ENCODE measurements at regions not wholly inside any gene's neighbourhood (a gene's known extent, or its start where the extent isn't known, plus 50 kb on each side); places are given as distances from the start of the nearest gene placed in this dataset.
"Not testable (repeated sequence)": the region's sequence is repeated elsewhere in the genome, so short reads cannot be mapped to it uniquely, and the experiment has no call there.

DNA sequence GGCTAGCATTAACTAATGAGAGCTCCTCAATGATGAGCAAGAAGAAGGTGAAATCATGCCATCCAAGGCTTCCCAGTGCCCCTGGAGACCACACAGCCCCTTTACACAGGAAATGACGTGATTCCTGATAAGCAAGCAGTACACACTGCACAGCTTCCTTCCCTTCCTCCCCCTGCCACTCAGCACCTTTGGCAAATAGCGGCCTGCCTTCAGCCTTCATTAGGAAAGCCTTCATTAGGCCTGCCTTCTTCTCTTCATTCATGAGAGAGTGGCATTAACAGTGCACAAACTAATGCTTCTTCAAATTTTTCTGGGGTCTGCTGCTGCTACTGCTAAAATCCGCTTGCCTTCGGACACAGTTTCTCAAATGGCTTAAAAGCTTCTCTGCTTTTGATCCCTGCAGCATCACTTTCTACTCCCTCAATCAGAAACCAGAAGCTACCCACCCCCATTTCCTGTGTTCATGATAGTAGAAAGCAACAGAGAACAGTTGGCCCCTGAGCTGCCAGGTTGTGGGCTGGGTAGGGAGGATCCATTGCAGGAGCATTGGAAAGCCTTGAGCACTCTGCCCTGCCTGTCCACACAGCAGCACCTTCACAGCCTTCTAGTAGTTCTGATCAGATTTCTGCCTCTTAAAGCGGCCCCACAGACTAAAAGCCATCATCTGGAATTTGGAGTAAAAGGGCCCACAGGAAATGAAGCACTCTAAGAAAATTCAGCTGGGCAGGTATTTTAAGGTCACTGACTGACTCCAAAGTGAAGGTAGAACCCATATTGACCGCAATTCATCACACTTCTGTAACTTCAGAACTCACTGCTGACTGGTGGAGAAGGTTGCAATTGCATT is 103.8 kb upstream of the ETV6 start:
- in situ Hi-C loops (cut with HindIII; ENCODE audit: low pct_ligation_motif_present, low sequenced_read_pairs): no loop called here
- Histone ChIP-seq H3K36me3 (replicated peaks) (no peaks in the 10 kb centered on the region), H3K27ac (no peak overlapping the region), H3K4me3 (ENCODE audit: low read depth, low read length) (no peak overlapping the region), H3K27me3 (replicated peaks) (no peaks in the 10 kb centered on the region)
- TF ChIP-seq, protein P1, sequence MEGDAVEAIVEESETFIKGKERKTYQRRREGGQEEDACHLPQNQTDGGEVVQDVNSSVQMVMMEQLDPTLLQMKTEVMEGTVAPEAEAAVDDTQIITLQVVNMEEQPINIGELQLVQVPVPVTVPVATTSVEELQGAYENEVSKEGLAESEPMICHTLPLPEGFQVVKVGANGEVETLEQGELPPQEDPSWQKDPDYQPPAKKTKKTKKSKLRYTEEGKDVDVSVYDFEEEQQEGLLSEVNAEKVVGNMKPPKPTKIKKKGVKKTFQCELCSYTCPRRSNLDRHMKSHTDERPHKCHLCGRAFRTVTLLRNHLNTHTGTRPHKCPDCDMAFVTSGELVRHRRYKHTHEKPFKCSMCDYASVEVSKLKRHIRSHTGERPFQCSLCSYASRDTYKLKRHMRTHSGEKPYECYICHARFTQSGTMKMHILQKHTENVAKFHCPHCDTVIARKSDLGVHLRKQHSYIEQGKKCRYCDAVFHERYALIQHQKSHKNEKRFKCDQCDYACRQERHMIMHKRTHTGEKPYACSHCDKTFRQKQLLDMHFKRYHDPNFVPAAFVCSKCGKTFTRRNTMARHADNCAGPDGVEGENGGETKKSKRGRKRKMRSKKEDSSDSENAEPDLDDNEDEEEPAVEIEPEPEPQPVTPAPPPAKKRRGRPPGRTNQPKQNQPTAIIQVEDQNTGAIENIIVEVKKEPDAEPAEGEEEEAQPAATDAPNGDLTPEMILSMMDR (IDR thresholded peaks at IDR 0.05; ENCODE audit: low read depth, low read length, missing control alignments): peak; percentile 9
- no peak for DNase-seq

DNA sequence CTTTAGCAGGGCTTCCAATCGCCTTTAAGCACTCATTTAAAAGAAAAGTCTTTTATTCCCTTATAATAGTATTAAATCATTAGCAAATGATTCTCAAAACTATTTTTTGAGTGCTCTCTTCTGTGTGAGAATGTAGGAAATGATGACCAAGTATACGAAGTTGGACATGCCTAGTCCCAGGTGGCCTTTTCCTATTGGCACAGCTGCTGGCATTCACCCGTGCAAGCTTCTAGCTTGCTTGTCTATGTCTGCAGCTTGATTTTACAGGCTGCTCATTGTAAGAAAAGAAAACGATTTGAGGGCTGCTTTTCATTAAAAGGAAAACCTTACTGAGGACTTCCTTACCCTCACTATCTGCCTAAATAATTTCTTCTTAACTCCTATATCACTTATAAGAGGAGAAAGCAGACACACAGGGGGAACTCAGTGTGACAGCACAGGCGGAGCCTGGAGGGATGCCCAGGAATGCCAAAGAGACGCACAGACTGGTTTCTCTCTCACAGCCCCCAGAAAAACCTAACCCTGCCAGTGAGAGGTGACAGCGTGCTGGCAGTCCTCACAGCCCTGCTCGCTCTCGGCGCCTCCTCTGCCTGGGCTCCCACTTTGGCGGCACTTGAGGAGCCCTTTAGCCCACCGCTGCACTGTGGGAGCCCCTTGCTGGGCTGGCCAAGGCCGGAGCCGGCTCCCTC is 102.7 kb upstream of the ETV6 start:
- DNase-seq; H3K27ac ChIP-seq; in situ Hi-C loops (cut with HindIII; ENCODE audit: low pct_ligation_motif_present, low sequenced_read_pairs); H3K4me3 ChIP-seq (ENCODE audit: low read depth, low read length); H3K36me3 ChIP-seq (replicated peaks); H3K27me3 ChIP-seq (replicated peaks): not testable (repeated sequence)

DNA sequence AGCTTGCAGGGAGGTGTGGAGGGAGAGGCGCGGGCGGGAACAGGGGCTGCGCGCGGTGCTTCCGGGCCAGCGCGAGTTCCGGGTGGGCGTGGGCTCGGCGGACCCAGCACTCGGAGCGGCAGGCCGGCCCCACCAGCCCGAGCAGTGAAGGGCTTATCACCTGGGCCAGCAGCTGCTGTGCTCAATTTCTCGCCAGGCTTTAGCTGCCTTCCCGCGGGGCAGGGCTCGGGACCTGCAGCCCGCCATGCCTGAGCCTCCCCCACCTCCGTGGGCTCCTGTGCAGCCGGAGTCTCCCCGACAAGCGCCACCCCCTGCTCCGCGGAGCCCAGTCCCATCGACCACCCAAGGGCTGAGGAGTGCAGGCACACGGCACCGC is 102.2 kb upstream of the ETV6 start:
- H3K27me3 ChIP-seq (replicated peaks); DNase-seq; in situ Hi-C loops (cut with HindIII; ENCODE audit: low pct_ligation_motif_present, low sequenced_read_pairs); H3K27ac ChIP-seq; H3K4me3 ChIP-seq (ENCODE audit: low read depth, low read length); H3K36me3 ChIP-seq (replicated peaks): not testable (repeated sequence)

DNA sequence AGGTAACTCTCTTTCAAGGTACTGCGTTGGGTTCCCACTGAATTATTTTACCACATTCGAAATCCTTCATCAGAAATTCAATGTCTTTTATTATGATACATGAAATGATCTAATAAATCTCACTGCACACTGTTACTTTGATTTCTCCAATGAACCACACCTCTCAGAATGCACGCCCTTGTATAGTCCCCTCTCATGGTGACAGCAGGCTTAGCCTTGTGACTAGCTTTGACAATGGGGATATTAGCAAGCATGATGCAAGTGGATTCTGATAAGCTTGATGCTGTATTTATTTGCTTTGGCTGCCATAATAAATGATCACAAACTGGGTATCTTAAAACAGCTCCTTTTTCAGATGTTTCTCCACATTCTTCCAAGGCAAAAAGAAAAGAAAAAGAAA is 100.4 kb upstream of the ETV6 start:
- in situ Hi-C loops (cut with HindIII; ENCODE audit: low pct_ligation_motif_present, low sequenced_read_pairs): no loop called here
- no peak for DNase-seq
- TF ChIP-seq, protein P1 (IDR thresholded peaks at IDR 0.05; ENCODE audit: low read depth, low read length, missing control alignments): no peak
- Histone ChIP-seq H3K27me3 (replicated peaks) (no peaks in the 10 kb centered on the region), H3K36me3 (replicated peaks) (no peaks in the 10 kb centered on the region), H3K4me3 (ENCODE audit: low read depth, low read length) (no peak overlapping the region), H3K27ac (no peak overlapping the region)

DNA sequence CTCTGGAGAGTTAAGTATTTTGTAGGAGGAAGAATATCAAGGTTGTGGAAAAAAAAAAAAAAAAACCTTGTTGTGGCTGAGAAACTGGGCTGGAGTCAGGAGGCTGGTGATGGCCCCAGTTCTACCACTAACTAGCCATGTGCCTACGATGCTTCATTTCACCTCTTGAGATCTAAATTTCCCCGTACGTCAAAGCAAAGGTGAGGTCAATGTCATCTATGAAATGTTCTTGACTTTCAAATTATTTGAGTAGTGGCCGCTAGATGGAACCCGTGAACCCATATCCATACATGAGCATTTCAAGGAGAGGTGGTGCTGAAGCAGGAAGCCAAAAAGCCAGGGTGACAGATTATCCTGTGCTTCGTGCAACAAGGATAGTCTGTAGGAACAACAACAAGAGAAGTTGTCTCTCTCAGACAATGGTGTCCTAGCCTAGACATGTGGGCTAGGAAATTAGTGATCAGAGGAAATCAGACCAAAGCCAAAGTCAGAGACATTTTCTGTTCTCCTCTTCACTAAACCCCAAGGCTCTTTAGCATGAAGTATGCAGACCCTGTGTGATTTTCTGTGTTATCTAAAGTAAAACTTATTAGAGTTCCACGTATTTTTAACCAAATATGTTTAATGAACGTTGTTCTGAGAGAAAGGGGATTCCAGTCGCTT is 95.5 kb upstream of the ETV6 start:
- Histone ChIP-seq H3K4me3 (ENCODE audit: low read depth, low read length) (no peak overlapping the region), H3K27me3 (replicated peaks) (peaks cover 1% of the 10 kb centered on the region), H3K27ac (no peak overlapping the region), H3K36me3 (replicated peaks) (no peaks in the 10 kb centered on the region)
- TF ChIP-seq, protein P1 (IDR thresholded peaks at IDR 0.05; ENCODE audit: low read depth, low read length, missing control alignments): peak; percentile 72
- in situ Hi-C loops (cut with HindIII; ENCODE audit: low pct_ligation_motif_present, low sequenced_read_pairs): no loop called here
- peak; percentile 58 for DNase-seq

DNA sequence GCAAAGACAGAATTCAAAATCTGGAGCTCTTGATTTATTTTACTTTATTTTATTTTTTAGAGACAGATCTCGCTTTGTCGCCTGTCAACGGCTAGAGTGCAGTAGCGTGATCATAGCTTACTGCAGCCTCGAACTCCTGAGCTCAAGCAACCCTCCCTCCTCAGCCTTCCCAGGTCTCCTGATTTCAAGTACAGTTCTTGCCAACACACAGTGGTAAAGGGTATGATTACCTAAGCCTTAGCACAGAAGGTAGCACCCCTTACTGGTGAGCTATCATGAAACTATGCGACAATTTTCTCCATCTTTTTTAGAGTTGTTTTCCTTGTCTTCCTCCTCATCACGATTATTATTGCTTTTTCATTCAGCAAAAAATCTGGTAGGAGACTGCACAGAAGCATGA is 94.3 kb upstream of the ETV6 start:
- no peak for DNase-seq
- in situ Hi-C loops (cut with HindIII; ENCODE audit: low pct_ligation_motif_present, low sequenced_read_pairs): no loop called here
- TF ChIP-seq, protein P1 (IDR thresholded peaks at IDR 0.05; ENCODE audit: low read depth, low read length, missing control alignments): no peak
- H3K36me3 ChIP-seq (replicated peaks): no peaks in the 10 kb centered on the region
- no peak overlapping the region for H3K27ac ChIP-seq
- peaks cover 1% of the 10 kb centered on the region for H3K27me3 ChIP-seq (replicated peaks)
- H3K4me3 ChIP-seq (ENCODE audit: low read depth, low read length): no peak overlapping the region

Measured in brain microvascular endothelial cell (primary cell).